DND-41 (cell line): ENCODE measurements at regions not wholly inside any gene's neighbourhood (a gene's known extent, or its start where the extent isn't known, plus 50 kb on each side); places are given as distances from the start of the nearest gene placed in this dataset.

ENCODE experiments used
- CTCF ChIP-seq: IDR thresholded peaks from 2 replicates; pipeline ENCODE4 v1.5.1; 2012; ENCODE audit warnings: borderline replicate concordance, low read length, moderate library complexity, mild to moderate bottlenecking; ENCODE audit not compliant: poor library complexity, severe bottlenecking; ENCODE audit errors: extremely low read depth
- EZH2 ChIP-seq: IDR thresholded peaks from 3 replicates; pipeline ENCODE4 v1.6.1; 2012; ENCODE audit warnings: borderline replicate concordance, low read depth, mild to moderate bottlenecking, moderate library complexity, low read length, inconsistent platforms; ENCODE audit not compliant: severe bottlenecking

- TF ChIP-seq CTCF (no peak), EZH2 (no peak)
Measured at GRCh38 chr4:59024257-59024656, 1914.1 kb upstream of the IGFBP7 start.
